HepG2 (cell line): ENCODE measurements at regions not wholly inside any gene's neighbourhood (a gene's known extent, or its start where the extent isn't known, plus 50 kb on each side); places are given as distances from the start of the nearest gene placed in this dataset.

Experiments
- ATAC-seq: fragments of 200-7000 bp; cut with Tn5 transposase; 3 replicates; pipeline ENCODE4 v1.9.1; 2020; ENCODE audit warnings: mild to moderate bottlenecking, moderate library complexity
- BruUV-seq: library from RNA; stranded (reverse); fragments of 400-500 nt; replicated peaks from 2 replicates; lab custom pipeline; 2021; lab: Mats Ljungman, UMichigan
- CTCF ChIA-PET: fragments of 300-600 bp; formaldehyde crosslinking; extraction: SDS; loops from one replicate; lab custom pipeline; 2021; ENCODE audit warnings: low total read pairs, inconsistent platforms, low intra/inter-chr PET ratio; lab: Yijun Ruan, JAX
- POLR2A ChIA-PET: fragments of 350-600 bp; sonication (Branson Sonifier 250); formaldehyde crosslinking; loops from one replicate; lab custom pipeline; 2020; ENCODE audit warnings: antibody characterized with exemption, inconsistent platforms; lab: Yijun Ruan, JAX
- DNase-seq: peaks from one replicate; pipeline ENCODE4 v3.0.0-alpha.2; 2015; ENCODE audit warnings: low spot score
- FAIRE-seq: peaks from 3 replicates; lab custom pipeline; 2011; peaks lifted over from hg19 to GRCh38; lab: Jason Lieb, UNC
- H2AFZ ChIP-seq: one replicate; pipeline ENCODE4 v1.6.1; 2011; ENCODE audit warnings: low read length, inconsistent platforms
- H3K27ac ChIP-seq: fragments of 300-600 bp; 3 replicates; pipeline ENCODE4 v1.8.0; 2011; ENCODE audit warnings: mixed run types, mild to moderate bottlenecking, mixed read lengths, low read length, inconsistent platforms; ENCODE audit not compliant: insufficient read depth; ENCODE audit errors: extremely low read length
- H3K27me3 ChIP-seq, 2 experiments: fragments of 200-600 bp in 1 of 2; 2 replicates in 1 of 2; 3 replicates in 1 of 2; pipeline versions ENCODE4 v1.6.0 to v1.8.0; 2011; ENCODE audit warnings: low read length in 2 of 2, mild to moderate bottlenecking in 2 of 2, moderate library complexity in 2 of 2, inconsistent platforms in 1 of 2; ENCODE audit not compliant: insufficient read depth in 2 of 2, control insufficient read depth in 1 of 2
- H3K36me3 ChIP-seq, 2 experiments: fragments of 200-600 bp in 1 of 2; replicated peaks in 1 of 2; 2 replicates in 1 of 2; 3 replicates in 1 of 2; pipeline versions ENCODE4 v1.5.1 to v1.8.0; 2011; ENCODE audit warnings: low read length in 2 of 2, inconsistent platforms in 1 of 2; ENCODE audit not compliant: insufficient read depth in 2 of 2, control insufficient read depth in 1 of 2
- H3K4me1 ChIP-seq: 2 replicates; pipeline ENCODE4 v1.5.1; 2012; ENCODE audit warnings: low read length, inconsistent platforms; ENCODE audit not compliant: insufficient read depth
- H3K4me2 ChIP-seq: 2 replicates; pipeline ENCODE4 v1.6.0; 2011; ENCODE audit warnings: low read depth, low read length, inconsistent platforms
- H3K4me3 ChIP-seq, 3 experiments: fragments of 200-600 bp in 1 of 3; sonication (generic), shearing (Covaris generic) in 1 of 3; replicated peaks in 1 of 3; 2 replicates each; pipeline ENCODE4 v1.5.1; 2011 to 2016; ENCODE audit warnings: low read length in 3 of 3, inconsistent platforms in 2 of 3, low read depth in 2 of 3, mild to moderate bottlenecking in 2 of 3, control low read depth in 1 of 3, mixed read lengths in 1 of 3; ENCODE audit not compliant: insufficient read depth in 1 of 3
- H3K79me2 ChIP-seq: one replicate; pipeline ENCODE4 v1.6.1; 2011; ENCODE audit warnings: low read length, inconsistent platforms; ENCODE audit not compliant: insufficient read depth
- H3K9ac ChIP-seq: 2 replicates; pipeline ENCODE4 v1.6.0; 2011; ENCODE audit warnings: mild to moderate bottlenecking, low read depth, low read length, inconsistent platforms; ENCODE audit not compliant: insufficient read depth
- H3K9me3 ChIP-seq: 2 replicates; pipeline ENCODE4 v1.5.1; 2012; ENCODE audit warnings: mild to moderate bottlenecking, low read length
- H4K20me1 ChIP-seq: 2 replicates; pipeline ENCODE4 v1.6.0; 2011; ENCODE audit warnings: inconsistent platforms, mild to moderate bottlenecking, low read length, moderate library complexity; ENCODE audit not compliant: insufficient read depth
- ATM ChIP-seq: fragments of 450-650 bp; IDR thresholded peaks from 2 replicates; pipeline ENCODE4 v1.7.1; 2017; ENCODE audit warnings: mild to moderate bottlenecking, borderline replicate concordance
- CC2D1A ChIP-seq: sonication (generic); formaldehyde crosslinking; IDR thresholded peaks from 2 replicates; pipeline ENCODE4 v1.8.1; 2023; ENCODE audit warnings: mild to moderate bottlenecking, missing genetic modification reagents
- GFI1 ChIP-seq: sonication (generic); formaldehyde crosslinking; IDR thresholded peaks from 2 replicates; pipeline ENCODE4 v1.5.0; 2020; ENCODE audit warnings: missing genetic modification reagents, mild to moderate bottlenecking, borderline replicate concordance
- IKZF1 ChIP-seq: fragments of 450-650 bp; IDR thresholded peaks from 2 replicates; pipeline ENCODE4 v1.7.1; 2016
- NR3C1 ChIP-seq: sonication (generic); formaldehyde crosslinking; IDR thresholded peaks from 2 replicates; pipeline ENCODE4 v1.4.0; 2020; ENCODE audit warnings: missing genetic modification reagents
- ZNF124 ChIP-seq: sonication (generic); formaldehyde crosslinking; IDR thresholded peaks from 2 replicates; pipeline ENCODE4 v1.4.0; 2020; ENCODE audit warnings: missing genetic modification reagents
- ZNF34 ChIP-seq: sonication (generic); formaldehyde crosslinking; IDR thresholded peaks from 2 replicates; pipeline ENCODE4 v1.4.0; 2020; ENCODE audit warnings: mild to moderate bottlenecking, missing genetic modification reagents, borderline replicate concordance
- ZNF652 ChIP-seq: IDR thresholded peaks from 2 replicates; pipeline ENCODE4 v1.6.1; 2016; ENCODE audit warnings: low read depth, borderline replicate concordance
- ZNF660 ChIP-seq: sonication (generic); formaldehyde crosslinking; IDR thresholded peaks from 2 replicates; pipeline ENCODE4 v1.5.1; 2020; ENCODE audit warnings: mild to moderate bottlenecking, low read depth, missing genetic modification reagents, borderline replicate concordance
- ZNF749 ChIP-seq: sonication (generic); formaldehyde crosslinking; IDR thresholded peaks from 2 replicates; pipeline ENCODE4 v1.8.0; 2022; ENCODE audit warnings: mild to moderate bottlenecking, missing genetic modification reagents, moderate library complexity, borderline replicate concordance
- WGBS: methylation state at CpG from one replicate; pipeline ENCODE4 v1.1.6; 2017; ENCODE audit warnings: low lambda C conversion rate; 5-methylcytosine and 5-hydroxymethylcytosine counted together
- in situ Hi-C: cut with HindIII; loops from 2 replicates; pipeline ENCODE4 v1.10.0; 2017; ENCODE audit warnings: low pct_unique_long_range_greater_than_20kb; ENCODE audit not compliant: extremely low pct_ligation_motif_present
- intact Hi-C: fragments of 100-400 bp; cut with micrococcal nuclease; formaldehyde crosslinking; loops from one replicate; pipeline ENCODE4 v1.10.0; 2022; ENCODE audit not compliant: unreplicated experiment
- TF ChIP-seq, protein P1 (sequence below): sonication (generic); formaldehyde crosslinking; IDR thresholded peaks from 2 replicates; pipeline ENCODE4 v1.4.0; 2020; ENCODE audit warnings: mild to moderate bottlenecking, missing genetic modification reagents
- TF ChIP-seq, protein P2 (sequence below): sonication (generic); formaldehyde crosslinking; IDR thresholded peaks from 2 replicates; pipeline ENCODE4 v1.5.0; 2020; ENCODE audit warnings: missing genetic modification reagents, mild to moderate bottlenecking, borderline replicate concordance

- DNase-seq: no peak
- no peaks in the 10 kb centered on the region for H4K20me1 ChIP-seq
- TF ChIP-seq, protein P1, sequence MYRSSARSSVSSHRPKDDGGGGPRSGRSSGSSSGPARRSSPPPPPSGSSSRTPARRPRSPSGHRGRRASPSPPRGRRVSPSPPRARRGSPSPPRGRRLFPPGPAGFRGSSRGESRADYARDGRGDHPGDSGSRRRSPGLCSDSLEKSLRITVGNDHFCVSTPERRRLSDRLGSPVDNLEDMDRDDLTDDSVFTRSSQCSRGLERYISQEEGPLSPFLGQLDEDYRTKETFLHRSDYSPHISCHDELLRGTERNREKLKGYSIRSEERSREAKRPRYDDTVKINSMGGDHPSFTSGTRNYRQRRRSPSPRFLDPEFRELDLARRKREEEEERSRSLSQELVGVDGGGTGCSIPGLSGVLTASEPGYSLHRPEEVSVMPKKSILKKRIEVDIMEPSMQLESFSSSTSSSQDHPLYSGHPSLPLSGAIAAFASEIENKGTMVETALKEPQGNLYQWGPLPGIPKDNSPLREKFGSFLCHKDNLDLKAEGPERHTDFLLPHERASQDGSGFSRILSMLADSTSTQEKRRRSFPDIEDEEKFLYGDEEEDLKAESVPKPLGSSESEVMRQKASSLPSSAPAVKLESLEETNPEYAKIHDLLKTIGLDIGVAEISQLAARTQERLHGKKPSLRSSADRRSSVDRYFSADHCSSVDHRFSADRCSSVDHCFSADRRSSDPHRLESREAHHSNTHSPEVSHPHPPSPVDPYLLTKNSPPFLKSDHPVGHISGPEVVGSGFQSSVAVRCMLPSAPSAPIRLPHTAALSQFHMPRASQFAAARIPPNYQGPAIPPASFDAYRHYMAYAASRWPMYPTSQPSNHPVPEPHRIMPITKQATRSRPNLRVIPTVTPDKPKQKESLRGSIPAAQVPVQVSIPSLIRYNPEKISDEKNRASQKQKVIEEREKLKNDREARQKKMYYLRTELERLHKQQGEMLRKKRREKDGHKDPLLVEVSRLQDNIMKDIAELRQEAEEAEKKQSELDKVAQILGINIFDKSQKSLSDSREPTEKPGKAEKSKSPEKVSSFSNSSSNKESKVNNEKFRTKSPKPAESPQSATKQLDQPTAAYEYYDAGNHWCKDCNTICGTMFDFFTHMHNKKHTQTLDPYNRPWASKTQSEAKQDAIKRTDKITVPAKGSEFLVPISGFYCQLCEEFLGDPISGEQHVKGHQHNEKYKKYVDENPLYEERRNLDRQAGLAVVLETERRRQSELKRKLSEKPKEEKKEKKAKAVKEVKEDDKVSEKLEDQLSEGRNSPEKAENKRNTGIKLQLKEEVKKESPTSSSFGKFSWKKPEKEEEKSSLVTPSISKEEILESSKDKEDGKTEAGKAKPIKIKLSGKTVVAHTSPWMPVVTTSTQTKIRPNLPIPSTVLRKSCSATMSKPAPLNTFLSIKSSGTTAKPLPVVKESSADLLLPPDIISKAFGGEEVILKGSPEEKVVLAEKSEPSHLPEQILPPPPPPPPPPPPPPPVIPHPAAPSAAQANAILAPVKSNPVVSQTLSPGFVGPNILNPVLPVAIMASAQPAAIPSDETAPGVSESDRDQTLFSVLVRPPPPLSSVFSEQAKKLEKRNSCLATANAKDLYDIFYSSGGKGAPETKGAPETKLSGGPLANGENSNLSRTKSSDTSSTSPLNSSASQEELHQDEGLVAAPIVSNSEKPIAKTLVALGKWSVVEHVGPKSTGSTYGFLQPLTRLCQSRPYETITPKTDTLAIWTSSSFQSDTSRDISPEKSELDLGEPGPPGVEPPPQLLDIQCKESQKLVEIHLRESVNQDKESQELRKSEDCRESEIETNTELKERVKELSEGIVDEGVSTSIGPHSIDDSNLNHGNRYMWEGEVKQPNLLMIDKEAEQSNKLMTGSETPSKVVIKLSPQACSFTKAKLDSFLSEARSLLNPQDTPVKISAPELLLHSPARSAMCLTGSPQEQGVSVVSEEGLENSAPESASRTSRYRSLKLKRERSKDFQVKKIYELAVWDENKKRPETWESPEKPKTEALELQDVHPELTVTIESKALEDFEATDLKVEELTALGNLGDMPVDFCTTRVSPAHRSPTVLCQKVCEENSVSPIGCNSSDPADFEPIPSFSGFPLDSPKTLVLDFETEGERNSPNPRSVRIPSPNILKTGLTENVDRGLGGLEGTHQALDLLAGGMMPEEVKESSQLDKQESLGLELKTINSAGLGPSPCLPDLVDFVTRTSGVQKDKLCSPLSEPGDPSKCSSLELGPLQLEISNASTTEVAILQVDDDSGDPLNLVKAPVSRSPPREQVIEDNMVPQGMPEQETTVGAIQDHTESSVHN (CRISPR knock-in tag): no peak
- TF ChIP-seq GFI1 (CRISPR knock-in tag) (no peak), IKZF1 (no peak), ZNF34 (no peak), CC2D1A (no peak), ZNF749 (CRISPR knock-in tag) (no peak), ZNF660 (CRISPR knock-in tag) (no peak), ATM (no peak), NR3C1 (CRISPR knock-in tag) (no peak), ZNF652 (CRISPR knock-in tag) (no peak), ZNF124 (CRISPR knock-in tag) (no peak)
- TF ChIP-seq, protein P2, sequence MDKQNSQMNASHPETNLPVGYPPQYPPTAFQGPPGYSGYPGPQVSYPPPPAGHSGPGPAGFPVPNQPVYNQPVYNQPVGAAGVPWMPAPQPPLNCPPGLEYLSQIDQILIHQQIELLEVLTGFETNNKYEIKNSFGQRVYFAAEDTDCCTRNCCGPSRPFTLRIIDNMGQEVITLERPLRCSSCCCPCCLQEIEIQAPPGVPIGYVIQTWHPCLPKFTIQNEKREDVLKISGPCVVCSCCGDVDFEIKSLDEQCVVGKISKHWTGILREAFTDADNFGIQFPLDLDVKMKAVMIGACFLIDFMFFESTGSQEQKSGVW (CRISPR knock-in tag): no peak
- TF ChIP-seq, all 625 proteins: peak for 0
- Histone ChIP-seq H3K27ac (no peak overlapping the region), H3K9ac (no peak overlapping the region), H3K79me2 (no peaks in the 10 kb centered on the region), H3K27me3 (no peaks in the 10 kb centered on the region), H3K4me3 (no peak overlapping the region), H2AFZ (no peak overlapping the region), H3K36me3 (no peaks in the 10 kb centered on the region), H3K4me1 (no peaks in the 10 kb centered on the region), H3K4me2 (no peak overlapping the region), H3K9me3 (no peaks in the 10 kb centered on the region)
- CTCF ChIA-PET: no interaction called here
- 46% methylated on average over 2 of the region's 2 CpGs for WGBS
- no peak for FAIRE-seq
- ATAC-seq: no peak
- intact Hi-C loops: no loop called here
- POLR2A ChIA-PET: no interaction called here
- in situ Hi-C loops: no loop called here
- no TSS peak for BruUV-seq
Measured at GRCh38 chr2:67243919-67244318, 153.2 kb upstream of the ETAA1 start.
